ENCODE measurements at regions not wholly inside any gene's neighbourhood (a gene's known extent, or its start where the extent isn't known, plus 50 kb on each side); places are given as distances from the start of the nearest gene placed in this dataset.

DNA sequence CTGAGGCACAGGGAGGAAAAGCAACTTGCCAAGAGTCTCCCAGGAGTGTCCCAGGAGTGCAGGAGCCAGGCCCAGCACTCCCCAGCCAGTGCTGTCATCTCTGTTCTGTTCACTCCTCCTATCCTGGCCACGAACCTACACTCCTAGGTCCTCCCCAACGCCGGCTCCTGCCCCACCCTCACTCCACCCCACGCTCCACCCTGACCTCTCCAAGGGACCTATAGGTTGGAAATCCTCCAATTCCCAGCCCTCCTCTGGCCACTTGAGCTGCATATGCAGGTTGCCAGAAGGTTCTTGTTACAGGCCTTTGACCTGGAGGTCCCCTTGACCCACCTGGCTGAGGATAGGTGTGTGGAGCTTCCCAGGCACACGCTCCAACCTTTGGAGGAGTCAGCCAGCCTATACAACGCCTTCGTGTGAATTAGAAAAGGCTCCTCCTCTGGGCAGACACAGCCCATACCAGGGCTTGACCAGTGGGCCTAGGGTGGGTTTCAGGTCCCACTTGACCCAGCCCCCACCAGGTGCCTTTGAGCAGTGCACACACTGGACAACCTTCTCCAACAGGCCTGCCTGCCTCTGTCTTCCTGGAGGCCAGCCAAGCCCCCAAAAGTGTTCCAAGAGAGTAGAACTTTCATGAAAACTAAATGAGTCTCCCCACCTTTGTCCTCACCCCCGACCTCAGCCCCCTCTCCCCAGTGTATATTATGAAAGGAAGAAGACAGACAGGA lies 167.2 kb upstream of the TLE3 start:
- no peak overlapping the region for H3K4me3 ChIP-seq (ENCODE audit: low read depth, low read length)
- TF ChIP-seq, protein P1, sequence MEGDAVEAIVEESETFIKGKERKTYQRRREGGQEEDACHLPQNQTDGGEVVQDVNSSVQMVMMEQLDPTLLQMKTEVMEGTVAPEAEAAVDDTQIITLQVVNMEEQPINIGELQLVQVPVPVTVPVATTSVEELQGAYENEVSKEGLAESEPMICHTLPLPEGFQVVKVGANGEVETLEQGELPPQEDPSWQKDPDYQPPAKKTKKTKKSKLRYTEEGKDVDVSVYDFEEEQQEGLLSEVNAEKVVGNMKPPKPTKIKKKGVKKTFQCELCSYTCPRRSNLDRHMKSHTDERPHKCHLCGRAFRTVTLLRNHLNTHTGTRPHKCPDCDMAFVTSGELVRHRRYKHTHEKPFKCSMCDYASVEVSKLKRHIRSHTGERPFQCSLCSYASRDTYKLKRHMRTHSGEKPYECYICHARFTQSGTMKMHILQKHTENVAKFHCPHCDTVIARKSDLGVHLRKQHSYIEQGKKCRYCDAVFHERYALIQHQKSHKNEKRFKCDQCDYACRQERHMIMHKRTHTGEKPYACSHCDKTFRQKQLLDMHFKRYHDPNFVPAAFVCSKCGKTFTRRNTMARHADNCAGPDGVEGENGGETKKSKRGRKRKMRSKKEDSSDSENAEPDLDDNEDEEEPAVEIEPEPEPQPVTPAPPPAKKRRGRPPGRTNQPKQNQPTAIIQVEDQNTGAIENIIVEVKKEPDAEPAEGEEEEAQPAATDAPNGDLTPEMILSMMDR (IDR thresholded peaks at IDR 0.05; ENCODE audit: borderline replicate concordance, insufficient read depth, low read depth, low read length): no peak

DNA sequence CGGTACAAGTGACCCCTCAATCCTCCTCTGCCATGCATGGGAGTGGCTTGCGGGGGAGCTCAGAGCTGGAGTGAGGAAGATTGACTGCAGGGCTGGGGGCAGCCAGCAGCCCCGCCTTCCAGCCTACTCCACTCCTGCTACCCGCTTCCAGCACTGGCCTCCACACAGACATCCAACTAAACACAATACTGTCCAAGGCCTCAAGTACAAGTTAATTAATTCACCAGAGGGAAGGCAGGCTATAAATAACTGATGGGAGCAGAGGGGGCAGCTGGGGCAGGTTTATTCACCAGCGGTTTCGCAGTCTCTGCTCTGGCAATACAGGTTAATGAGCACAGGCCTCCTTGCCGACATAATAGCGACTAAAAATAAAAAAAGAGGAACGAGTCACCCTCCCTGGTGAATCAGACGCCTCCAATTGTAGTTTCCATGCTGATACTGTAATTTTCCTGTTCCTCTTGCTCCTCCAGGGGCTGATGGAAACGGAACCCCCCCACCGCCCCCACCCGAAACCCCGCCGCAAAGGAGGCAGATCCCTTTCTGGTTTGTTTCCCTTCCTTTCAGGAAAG lies 166.4 kb upstream of the TLE3 start:
- H3K4me3 ChIP-seq (ENCODE audit: low read depth, low read length): no peak overlapping the region
- TF ChIP-seq, protein P1 (IDR thresholded peaks at IDR 0.05; ENCODE audit: borderline replicate concordance, insufficient read depth, low read depth, low read length): no peak

DNA sequence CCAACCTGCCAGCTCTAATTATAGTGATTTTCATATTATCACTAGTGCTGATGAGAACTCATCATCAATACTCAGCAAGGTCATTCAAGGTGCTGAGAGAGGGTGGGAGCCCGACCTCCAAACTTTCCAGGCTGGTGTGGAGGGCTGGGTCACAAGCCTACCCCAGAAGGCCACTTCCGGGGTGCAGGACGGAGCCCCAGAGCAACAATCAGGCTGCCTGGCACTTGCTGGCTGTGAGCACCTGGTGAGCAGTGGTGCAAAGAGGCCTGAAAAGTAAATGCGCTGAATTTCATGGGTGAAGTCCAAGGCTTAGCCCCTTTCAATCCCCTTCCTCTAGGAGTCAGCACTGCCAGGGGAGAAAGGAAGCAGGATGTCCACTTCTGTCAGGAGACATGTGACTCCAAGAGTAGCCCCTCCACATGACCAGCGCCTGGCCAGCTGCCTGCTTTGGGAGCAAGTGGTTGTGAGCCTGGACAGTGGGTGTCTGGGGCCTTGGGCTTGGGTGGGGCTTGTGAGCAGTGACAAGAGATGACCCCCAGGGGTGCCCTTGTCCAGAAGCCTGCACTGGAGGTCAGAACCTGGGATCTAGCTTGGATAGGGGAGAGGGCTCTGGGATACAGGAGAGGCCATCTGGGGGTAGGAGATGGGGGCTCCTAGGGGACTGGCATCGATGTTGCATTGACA lies 165.0 kb upstream of the TLE3 start:
- no peak overlapping the region for H3K4me3 ChIP-seq (ENCODE audit: low read depth, low read length)
- TF ChIP-seq, protein P1 (IDR thresholded peaks at IDR 0.05; ENCODE audit: borderline replicate concordance, insufficient read depth, low read depth, low read length): 0 out of 2 replicates have a peak, but pooled peaks have one; percentile 9

DNA sequence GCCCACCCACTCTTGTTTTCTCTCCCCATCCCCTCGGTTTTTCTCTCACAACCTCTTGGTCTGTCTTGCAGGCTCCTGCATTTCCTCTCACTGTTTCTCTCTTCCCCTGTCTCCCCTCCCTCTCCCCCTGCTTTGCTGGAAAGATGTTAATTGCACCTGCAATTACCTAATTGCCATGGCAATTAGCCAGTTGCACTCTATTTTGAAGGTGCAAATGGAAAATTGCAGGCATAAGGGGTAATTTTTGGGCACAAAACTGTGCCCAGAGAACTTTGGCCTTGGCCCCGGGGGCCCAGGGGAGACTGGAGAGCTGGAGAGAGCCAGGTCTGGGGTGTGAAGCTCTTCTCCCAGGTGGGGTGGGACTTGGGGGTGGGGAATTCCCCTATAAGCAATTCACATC lies 164.5 kb upstream of the TLE3 start:
- TF ChIP-seq, protein P1 (IDR thresholded peaks at IDR 0.05; ENCODE audit: borderline replicate concordance, insufficient read depth, low read depth, low read length): no peak
- no peak overlapping the region for H3K4me3 ChIP-seq (ENCODE audit: low read depth, low read length)

DNA sequence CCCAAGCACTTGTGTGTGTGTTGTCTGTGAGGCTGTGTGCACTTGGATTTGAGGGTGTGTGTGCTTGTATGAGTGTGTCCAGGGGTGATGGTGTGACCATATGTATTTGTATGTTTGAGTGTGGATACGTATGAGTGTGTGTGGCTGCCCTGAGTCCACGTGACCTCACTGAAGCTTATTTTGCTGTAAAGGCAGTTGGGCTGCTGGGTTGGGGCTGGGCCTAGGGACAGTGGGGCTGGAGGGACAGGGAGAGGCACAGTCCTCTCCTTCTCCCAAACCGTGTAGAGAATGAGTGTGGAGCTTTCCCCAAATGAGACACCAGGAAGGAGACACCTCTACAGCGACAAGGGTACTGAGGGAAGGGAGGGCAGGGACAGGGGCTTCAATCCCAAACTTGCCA lies 163.4 kb upstream of the TLE3 start:
- no peak overlapping the region for H3K4me3 ChIP-seq (ENCODE audit: low read depth, low read length)
- TF ChIP-seq, protein P1 (IDR thresholded peaks at IDR 0.05; ENCODE audit: borderline replicate concordance, insufficient read depth, low read depth, low read length): no peak

DNA sequence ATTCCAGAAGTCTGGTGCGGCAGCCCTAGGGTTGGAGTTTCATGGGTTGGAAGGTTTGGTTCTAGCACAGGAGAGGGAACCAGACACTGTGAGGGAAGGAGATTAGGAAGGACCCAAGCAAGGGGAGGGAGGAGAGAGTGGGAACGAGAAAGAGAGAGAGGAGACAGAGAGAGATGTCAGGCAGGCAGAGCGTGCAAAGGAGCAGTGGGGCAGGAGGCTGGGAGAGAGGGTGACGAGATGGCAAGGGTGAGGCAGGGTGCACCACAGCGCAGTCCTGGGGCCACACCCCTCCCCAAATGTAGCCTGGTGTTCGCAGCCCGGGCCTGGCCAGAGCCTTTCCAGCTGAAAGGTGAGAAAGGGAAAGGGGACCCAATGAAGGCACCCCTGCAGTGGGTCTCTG lies 162.9 kb upstream of the TLE3 start:
- TF ChIP-seq, protein P1 (IDR thresholded peaks at IDR 0.05; ENCODE audit: borderline replicate concordance, insufficient read depth, low read depth, low read length): no peak
- H3K4me3 ChIP-seq (ENCODE audit: low read depth, low read length): no peak overlapping the region

Measured in GM12875 (cell line).